Uterus (tissue), 2 donors: ENCODE measurements at regions not wholly inside any gene's neighbourhood (a gene's known extent, or its start where the extent isn't known, plus 50 kb on each side); places are given as distances from the start of the nearest gene placed in this dataset.

ENCODE experiments used
- POLR2A ChIP-seq, 2 donors: fragments of 450-650 bp; IDR thresholded peaks; one replicate each; pipeline ENCODE4 v1.6.1; 2016; ENCODE audit warnings: antibody characterized with exemption in 2 of 2, mild to moderate bottlenecking in 1 of 2, moderate library complexity in 1 of 2
- TF ChIP-seq, protein P1 (sequence below), 4 experiments: fragments of 200-600 bp in 2 of 4; fragments of 450-650 bp in 2 of 4; sonication (generic) in 2 of 4; IDR thresholded peaks; one replicate each; pipeline ENCODE4 v1.5.1; 2016 to 2019; ENCODE audit warnings: antibody characterized with exemption in 4 of 4, mild to moderate bottlenecking in 2 of 4, moderate library complexity in 1 of 4

GRCh38 chr5:27963050-27963783 lies 924.8 kb upstream of the CDH9 start:
- TF ChIP-seq, protein P1, sequence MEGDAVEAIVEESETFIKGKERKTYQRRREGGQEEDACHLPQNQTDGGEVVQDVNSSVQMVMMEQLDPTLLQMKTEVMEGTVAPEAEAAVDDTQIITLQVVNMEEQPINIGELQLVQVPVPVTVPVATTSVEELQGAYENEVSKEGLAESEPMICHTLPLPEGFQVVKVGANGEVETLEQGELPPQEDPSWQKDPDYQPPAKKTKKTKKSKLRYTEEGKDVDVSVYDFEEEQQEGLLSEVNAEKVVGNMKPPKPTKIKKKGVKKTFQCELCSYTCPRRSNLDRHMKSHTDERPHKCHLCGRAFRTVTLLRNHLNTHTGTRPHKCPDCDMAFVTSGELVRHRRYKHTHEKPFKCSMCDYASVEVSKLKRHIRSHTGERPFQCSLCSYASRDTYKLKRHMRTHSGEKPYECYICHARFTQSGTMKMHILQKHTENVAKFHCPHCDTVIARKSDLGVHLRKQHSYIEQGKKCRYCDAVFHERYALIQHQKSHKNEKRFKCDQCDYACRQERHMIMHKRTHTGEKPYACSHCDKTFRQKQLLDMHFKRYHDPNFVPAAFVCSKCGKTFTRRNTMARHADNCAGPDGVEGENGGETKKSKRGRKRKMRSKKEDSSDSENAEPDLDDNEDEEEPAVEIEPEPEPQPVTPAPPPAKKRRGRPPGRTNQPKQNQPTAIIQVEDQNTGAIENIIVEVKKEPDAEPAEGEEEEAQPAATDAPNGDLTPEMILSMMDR (IDR thresholded peaks at IDR 0.05): no peak
- TF ChIP-seq POLR2A (IDR thresholded peaks at IDR 0.05): no peak
